ENCODE measurements at regions not wholly inside any gene's neighbourhood (a gene's known extent, or its start where the extent isn't known, plus 50 kb on each side); places are given as distances from the start of the nearest gene placed in this dataset.
A peak's percentile ranks its signal among the peaks of the same experiment; 100 is the strongest.

DNA sequence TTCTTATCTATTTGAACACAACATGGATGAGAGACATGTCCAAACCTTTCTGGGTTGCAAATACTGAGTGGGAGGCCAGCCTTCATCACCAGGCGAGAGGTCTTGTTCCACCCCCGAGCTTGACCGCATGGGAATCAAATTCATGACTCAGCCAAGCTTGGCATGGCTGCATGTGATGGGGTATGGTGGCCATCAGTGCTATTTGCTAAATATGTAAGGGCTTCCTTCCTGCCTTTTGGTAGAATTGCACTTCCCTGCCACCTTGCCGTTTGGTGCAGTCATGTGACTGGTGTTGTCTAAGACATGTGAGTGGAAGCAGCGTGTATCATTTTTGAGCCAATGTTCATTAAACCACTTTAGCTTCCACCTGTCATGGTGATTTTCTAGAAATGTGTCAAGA, 508.9 kb upstream of the SULF2 start:
- Mint-ChIP-seq H3K4me3 (no peak overlapping the region), H3K27ac (peak overlapping the region; percentile 95), H3K27me3 (ENCODE audit: insufficient read depth) (peaks cover 6% of the 10 kb centered on the region), H3K36me3 (ENCODE audit: low read depth) (no peaks in the 10 kb centered on the region), H3K9me3 (peaks cover 12% of the 10 kb centered on the region), H3K4me1 (peaks cover 52% of the 10 kb centered on the region)
- Histone ChIP-seq H3K9ac (ENCODE audit: extremely low read depth, low read length, poor library complexity, severe bottlenecking) (peak overlapping the region; percentile 33), H3K9me3 (ENCODE audit: control insufficient read depth, low read length) (peaks cover 11% of the 10 kb centered on the region), H3K27me3 (ENCODE audit: control insufficient read depth, insufficient read depth, low read length, poor library complexity, severe bottlenecking) (no peaks in the 10 kb centered on the region), H3K4me1 (ENCODE audit: control insufficient read depth, insufficient read depth, low read length) (peaks cover 15% of the 10 kb centered on the region), H3K36me3 (ENCODE audit: control insufficient read depth, insufficient read depth, low read length) (no peaks in the 10 kb centered on the region), H3K27ac (ENCODE audit: low read depth, low read length) (no peak overlapping the region), H3K4me3 (ENCODE audit: low read length) (no peak overlapping the region)
- TF ChIP-seq, protein P1, sequence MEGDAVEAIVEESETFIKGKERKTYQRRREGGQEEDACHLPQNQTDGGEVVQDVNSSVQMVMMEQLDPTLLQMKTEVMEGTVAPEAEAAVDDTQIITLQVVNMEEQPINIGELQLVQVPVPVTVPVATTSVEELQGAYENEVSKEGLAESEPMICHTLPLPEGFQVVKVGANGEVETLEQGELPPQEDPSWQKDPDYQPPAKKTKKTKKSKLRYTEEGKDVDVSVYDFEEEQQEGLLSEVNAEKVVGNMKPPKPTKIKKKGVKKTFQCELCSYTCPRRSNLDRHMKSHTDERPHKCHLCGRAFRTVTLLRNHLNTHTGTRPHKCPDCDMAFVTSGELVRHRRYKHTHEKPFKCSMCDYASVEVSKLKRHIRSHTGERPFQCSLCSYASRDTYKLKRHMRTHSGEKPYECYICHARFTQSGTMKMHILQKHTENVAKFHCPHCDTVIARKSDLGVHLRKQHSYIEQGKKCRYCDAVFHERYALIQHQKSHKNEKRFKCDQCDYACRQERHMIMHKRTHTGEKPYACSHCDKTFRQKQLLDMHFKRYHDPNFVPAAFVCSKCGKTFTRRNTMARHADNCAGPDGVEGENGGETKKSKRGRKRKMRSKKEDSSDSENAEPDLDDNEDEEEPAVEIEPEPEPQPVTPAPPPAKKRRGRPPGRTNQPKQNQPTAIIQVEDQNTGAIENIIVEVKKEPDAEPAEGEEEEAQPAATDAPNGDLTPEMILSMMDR (conservative IDR thresholded peaks at IDR 0.05), result no peak
- WGBS, 2 experiments (ENCODE audit: insufficient coverage in 1 of 2, insufficient read length in 1 of 2), result 69 to 84% methylated on average over 3 to 5 of the region's 5 CpGs
- no peak for DNase-seq

DNA sequence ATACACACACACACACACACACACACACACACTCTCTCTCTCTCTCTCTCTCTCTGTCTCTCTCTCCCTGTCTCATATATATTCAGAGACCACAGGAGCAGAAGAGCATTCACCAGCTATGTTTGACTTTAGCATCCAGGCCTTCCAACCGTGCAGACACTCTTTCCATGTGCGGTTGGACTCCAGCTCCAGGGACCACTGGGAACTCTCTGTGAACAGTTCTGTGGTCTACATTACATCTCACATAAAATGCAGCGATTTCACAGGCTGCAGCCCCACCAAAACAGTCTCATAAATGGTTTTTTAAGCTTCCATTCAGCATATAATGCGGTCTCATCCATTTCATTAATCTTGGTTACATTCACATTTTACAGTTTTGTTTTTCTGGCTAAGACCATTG, 508.4 kb upstream of the SULF2 start:
- no peak overlapping the region for H3K27ac ChIP-seq (ENCODE audit: low read depth, low read length)
- H3K9ac ChIP-seq (ENCODE audit: extremely low read depth, low read length, poor library complexity, severe bottlenecking), result no peak overlapping the region
- Mint-ChIP-seq H3K27ac (peak overlapping the region; percentile 89), H3K27me3 (ENCODE audit: insufficient read depth) (peaks cover 5% of the 10 kb centered on the region), H3K36me3 (ENCODE audit: low read depth) (no peaks in the 10 kb centered on the region), H3K4me1 (peaks cover 46% of the 10 kb centered on the region), H3K4me3 (no peak overlapping the region), H3K9me3 (peaks cover 10% of the 10 kb centered on the region)
- H3K27me3 ChIP-seq (ENCODE audit: control insufficient read depth, insufficient read depth, low read length, poor library complexity, severe bottlenecking), result no peaks in the 10 kb centered on the region
- DNase-seq, result no peak
- no peaks in the 10 kb centered on the region for H3K36me3 ChIP-seq (ENCODE audit: control insufficient read depth, insufficient read depth, low read length)
- TF ChIP-seq, protein P1 (conservative IDR thresholded peaks at IDR 0.05), result no peak
- H3K9me3 ChIP-seq (ENCODE audit: control insufficient read depth, low read length), result peaks cover 11% of the 10 kb centered on the region
- peaks cover 15% of the 10 kb centered on the region for H3K4me1 ChIP-seq (ENCODE audit: control insufficient read depth, insufficient read depth, low read length)
- WGBS, 2 experiments (ENCODE audit: insufficient coverage in 1 of 2, insufficient read length in 1 of 2), result 72 to 91% methylated on average over 3 to 4 of the region's 4 CpGs
- H3K4me3 ChIP-seq (ENCODE audit: low read length), result no peak overlapping the region

DNA sequence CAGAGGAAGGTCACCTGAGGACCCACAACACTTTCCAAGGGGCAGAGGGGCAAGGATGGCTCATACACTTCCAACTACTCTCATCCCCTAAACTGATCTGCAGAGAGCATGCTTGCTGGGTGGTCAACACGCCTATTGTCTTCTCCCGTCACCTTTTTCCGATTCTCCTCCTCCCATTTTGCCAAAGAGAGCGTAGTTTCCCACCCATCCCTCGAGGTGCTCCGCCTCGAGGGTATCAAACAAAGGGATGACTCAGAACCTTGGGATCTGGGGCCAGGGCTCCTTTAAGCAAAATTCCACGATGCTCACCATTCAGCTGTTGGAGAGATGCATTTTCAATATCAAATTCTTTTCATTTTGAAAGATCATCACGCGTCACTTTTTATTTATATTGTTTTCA, 507.5 kb upstream of the SULF2 start:
- WGBS, 2 experiments (ENCODE audit: insufficient coverage in 1 of 2, insufficient read length in 1 of 2), result 15 to 24% methylated on average over 5 to 9 of the region's 10 CpGs
- Mint-ChIP-seq H3K9me3 (peaks cover 2% of the 10 kb centered on the region), H3K27ac (peak overlapping the region; percentile 74), H3K4me1 (peaks cover 48% of the 10 kb centered on the region), H3K36me3 (ENCODE audit: low read depth) (no peaks in the 10 kb centered on the region), H3K27me3 (ENCODE audit: insufficient read depth) (no peaks in the 10 kb centered on the region), H3K4me3 (no peak overlapping the region)
- Histone ChIP-seq H3K9ac (ENCODE audit: extremely low read depth, low read length, poor library complexity, severe bottlenecking) (no peak overlapping the region), H3K4me3 (ENCODE audit: low read length) (no peak overlapping the region), H3K9me3 (ENCODE audit: control insufficient read depth, low read length) (peaks cover 4% of the 10 kb centered on the region), H3K4me1 (ENCODE audit: control insufficient read depth, insufficient read depth, low read length) (peaks cover 15% of the 10 kb centered on the region), H3K27ac (ENCODE audit: low read depth, low read length) (no peak overlapping the region), H3K27me3 (ENCODE audit: control insufficient read depth, insufficient read depth, low read length, poor library complexity, severe bottlenecking) (no peaks in the 10 kb centered on the region), H3K36me3 (ENCODE audit: control insufficient read depth, insufficient read depth, low read length) (no peaks in the 10 kb centered on the region)
- peak; percentile 90 for DNase-seq
- TF ChIP-seq, protein P1 (conservative IDR thresholded peaks at IDR 0.05), result no peak
